ENCODE measurements at regions not wholly inside any gene's neighbourhood (a gene's known extent, or its start where the extent isn't known, plus 50 kb on each side); places are given as distances from the start of the nearest gene placed in this dataset.

- TF ChIP-seq CTCF (IDR thresholded peaks at IDR 0.05) (no peak), POLR2A (IDR thresholded peaks at IDR 0.05) (no peak)
Measured at GRCh38 chr13:68359105-68359504, 1129.0 kb upstream of the PCDH9 start.
